ENCODE measurements at regions not wholly inside any gene's neighbourhood (a gene's known extent, or its start where the extent isn't known, plus 50 kb on each side); places are given as distances from the start of the nearest gene placed in this dataset.

GRCh38 chr16:63488955-63489354 is 1452.7 kb upstream of the CDH8 start:
- DNase-seq (ENCODE audit: extremely low spot score, unreplicated experiment) = no peak
- Mint-ChIP-seq H3K27ac (ENCODE audit: unreplicated experiment) (no peak overlapping the region), H3K4me1 (ENCODE audit: unreplicated experiment) (no peaks in the 10 kb centered on the region), H3K36me3 (ENCODE audit: unreplicated experiment) (no peaks in the 10 kb centered on the region), H3K27me3 (ENCODE audit: unreplicated experiment) (peaks cover 2% of the 10 kb centered on the region), H3K9me3 (ENCODE audit: unreplicated experiment) (no peaks in the 10 kb centered on the region), H3K4me3 (ENCODE audit: unreplicated experiment) (no peak overlapping the region)
- no peak for TF ChIP-seq CTCF (IDR thresholded peaks at IDR 0.05)

GRCh38 chr16:63481060-63481459 is 1444.8 kb upstream of the CDH8 start:
- H3K27me3 Mint-ChIP-seq (ENCODE audit: unreplicated experiment) = no peaks in the 10 kb centered on the region
- no peaks in the 10 kb centered on the region for H3K36me3 Mint-ChIP-seq (ENCODE audit: unreplicated experiment)
- no peaks in the 10 kb centered on the region for H3K4me1 Mint-ChIP-seq (ENCODE audit: unreplicated experiment)
- H3K27ac Mint-ChIP-seq (ENCODE audit: unreplicated experiment) = no peak overlapping the region
- no peak for TF ChIP-seq CTCF (IDR thresholded peaks at IDR 0.05)
- no peak for DNase-seq (ENCODE audit: extremely low spot score, unreplicated experiment)
- H3K4me3 Mint-ChIP-seq (ENCODE audit: unreplicated experiment) = no peak overlapping the region
- no peaks in the 10 kb centered on the region for H3K9me3 Mint-ChIP-seq (ENCODE audit: unreplicated experiment)

GRCh38 chr16:63473725-63474124 is 1437.5 kb upstream of the CDH8 start:
- no peak for DNase-seq (ENCODE audit: extremely low spot score, unreplicated experiment)
- H3K36me3 Mint-ChIP-seq (ENCODE audit: unreplicated experiment) = no peaks in the 10 kb centered on the region

GRCh38 chr16:63467513-63467912 is 1431.3 kb upstream of the CDH8 start:
- TF ChIP-seq CTCF (IDR thresholded peaks at IDR 0.05) = no peak
- no peak overlapping the region for H3K27ac Mint-ChIP-seq (ENCODE audit: unreplicated experiment)
- H3K9me3 Mint-ChIP-seq (ENCODE audit: unreplicated experiment) = no peaks in the 10 kb centered on the region

More at GRCh38 chr16:63473725-63474124, 1437.5 kb upstream of the CDH8 start:
- Mint-ChIP-seq H3K9me3 (ENCODE audit: unreplicated experiment) (no peaks in the 10 kb centered on the region), H3K27me3 (ENCODE audit: unreplicated experiment) (peaks cover 11% of the 10 kb centered on the region), H3K27ac (ENCODE audit: unreplicated experiment) (no peak overlapping the region), H3K4me1 (ENCODE audit: unreplicated experiment) (no peaks in the 10 kb centered on the region), H3K4me3 (ENCODE audit: unreplicated experiment) (no peak overlapping the region)
- TF ChIP-seq CTCF (IDR thresholded peaks at IDR 0.05) = no peak

GRCh38 chr16:63462316-63462715 is 1426.1 kb upstream of the CDH8 start:
- no peak overlapping the region for H3K27ac Mint-ChIP-seq (ENCODE audit: unreplicated experiment)
- no peak overlapping the region for H3K4me3 Mint-ChIP-seq (ENCODE audit: unreplicated experiment)
- DNase-seq (ENCODE audit: extremely low spot score, unreplicated experiment) = no peak
- H3K36me3 Mint-ChIP-seq (ENCODE audit: unreplicated experiment) = no peaks in the 10 kb centered on the region
- no peak for TF ChIP-seq CTCF (IDR thresholded peaks at IDR 0.05)
- peaks cover 7% of the 10 kb centered on the region for H3K27me3 Mint-ChIP-seq (ENCODE audit: unreplicated experiment)
- no peaks in the 10 kb centered on the region for H3K9me3 Mint-ChIP-seq (ENCODE audit: unreplicated experiment)
- H3K4me1 Mint-ChIP-seq (ENCODE audit: unreplicated experiment) = no peaks in the 10 kb centered on the region

More at GRCh38 chr16:63467513-63467912, 1431.3 kb upstream of the CDH8 start:
- H3K36me3 Mint-ChIP-seq (ENCODE audit: unreplicated experiment) = no peaks in the 10 kb centered on the region
- H3K4me1 Mint-ChIP-seq (ENCODE audit: unreplicated experiment) = no peaks in the 10 kb centered on the region
- DNase-seq (ENCODE audit: extremely low spot score, unreplicated experiment) = no peak
- H3K4me3 Mint-ChIP-seq (ENCODE audit: unreplicated experiment) = no peak overlapping the region
- peaks cover 7% of the 10 kb centered on the region for H3K27me3 Mint-ChIP-seq (ENCODE audit: unreplicated experiment)
